Posterior vena cava (tissue), 2 donors: ENCODE measurements at regions not wholly inside any gene's neighbourhood (a gene's known extent, or its start where the extent isn't known, plus 50 kb on each side); places are given as distances from the start of the nearest gene placed in this dataset.
"Not testable (repeated sequence)": the region's sequence is repeated elsewhere in the genome, so short reads cannot be mapped to it uniquely, and the experiment has no call there.

Experiments used
- DNase-seq: peaks from one replicate; pipeline ENCODE4 v3.0.0-alpha.2; 2020; ENCODE audit warnings: low spot score
- intact Hi-C, 2 donors: fragments of 100-400 bp; cut with DNase I; formaldehyde crosslinking; loops; one replicate each; pipeline versions ENCODE4 v1.14.1 to v1.14.2; 2022 to 2023
- donor health status: DM: yes; HTN: yes; CAD: no.
- donor health status: DM: yes; HTN: yes; CAD: no.

- intact Hi-C loops = no loop called here
- no peak for DNase-seq
Measured at GRCh38 chr10:31239961-31240360, 79.1 kb upstream of the ZEB1 start.

DNA sequence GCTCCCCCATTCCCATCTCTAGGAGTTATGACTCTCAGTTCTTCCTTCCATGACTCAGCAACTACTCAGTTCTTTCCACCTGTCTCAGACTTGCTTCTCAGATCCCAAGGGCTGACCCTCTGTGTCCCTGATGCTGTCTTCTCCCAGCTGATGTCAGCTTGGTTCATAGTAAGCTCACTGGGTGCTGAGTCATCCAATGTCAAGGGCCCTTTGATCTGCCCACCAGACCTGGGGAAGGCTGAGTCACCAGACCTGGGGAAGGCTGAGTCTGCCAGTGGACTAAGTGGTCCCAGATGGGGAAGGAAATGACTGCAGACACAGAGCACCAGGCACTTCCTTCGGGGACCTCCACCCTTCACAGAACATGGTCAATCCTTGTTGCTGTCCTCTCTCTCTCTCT, 76.1 kb upstream of the ZEB1 start:
- intact Hi-C loops = no loop called here
- no peak for DNase-seq

DNA sequence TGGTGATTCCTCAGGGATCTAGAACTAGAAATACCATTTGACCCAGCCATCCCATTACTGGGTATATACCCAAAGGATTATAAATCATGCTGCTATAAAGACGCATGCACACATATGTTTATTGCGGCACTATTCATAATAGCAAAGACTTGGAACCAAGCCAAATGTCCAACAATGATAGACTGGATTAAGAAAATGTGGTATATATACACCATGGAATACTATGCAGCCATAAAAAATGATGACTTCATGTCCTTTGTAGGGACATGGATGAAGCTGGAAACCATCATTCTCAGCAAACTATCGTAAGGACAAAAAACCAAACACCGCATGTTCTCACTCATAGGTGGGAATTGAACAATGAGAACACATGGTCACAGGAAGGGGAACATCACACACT, 67.9 kb upstream of the ZEB1 start:
- intact Hi-C loops, DNase-seq: not testable (repeated sequence)

DNA sequence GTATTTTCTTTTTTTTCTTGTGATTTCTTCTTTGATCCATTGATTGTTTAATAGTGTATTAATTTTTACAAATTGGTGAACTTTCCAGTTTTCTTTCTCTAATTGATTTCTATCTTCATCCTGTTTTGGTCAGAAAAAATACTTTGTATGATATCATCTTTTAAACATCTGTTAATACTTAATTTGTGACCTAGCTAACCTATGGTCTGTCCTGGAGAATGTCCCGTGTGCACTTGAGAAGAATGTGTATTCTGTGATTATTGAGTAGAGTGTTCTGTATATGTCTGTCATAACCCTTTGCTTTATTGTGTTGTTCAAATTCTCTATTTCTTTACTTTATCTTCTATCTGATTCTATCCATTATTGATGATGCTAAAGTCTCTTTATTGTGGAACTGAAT, 65.8 kb upstream of the ZEB1 start:
- intact Hi-C loops = no loop called here
- DNase-seq = no peak

- intact Hi-C loops = loop anchor here in 1 of 2 donors (5.0 kb wide), 1 partner anchor 786 kb away; no protein-coding TSS in a partner anchor
- DNase-seq = no peak
Measured at GRCh38 chr10:31261511-31262311, 57.3 kb upstream of the ZEB1 start.

GRCh38 chr10:31262672-31263071, 56.3 kb upstream of the ZEB1 start:
- DNase-seq = no peak

GRCh38 chr10:31263903-31264302, 55.1 kb upstream of the ZEB1 start:
- DNase-seq = no peak
- intact Hi-C loops = loop anchor here in 1 of 2 donors (5.0 kb wide), 1 partner anchor 783 kb away; no protein-coding TSS in a partner anchor

More at GRCh38 chr10:31262672-31263071, 56.3 kb upstream of the ZEB1 start:
- intact Hi-C loops = loop anchor here in 1 of 2 donors (5.0 kb wide), 1 partner anchor 785 kb away; no protein-coding TSS in a partner anchor

GRCh38 chr10:31268444-31269303, 50.3 kb upstream of the ZEB1 start:
- intact Hi-C loops = no loop called here
- DNase-seq = no peak
